ENCODE measurements at regions not wholly inside any gene's neighbourhood (a gene's known extent, or its start where the extent isn't known, plus 50 kb on each side); places are given as distances from the start of the nearest gene placed in this dataset.

- TF ChIP-seq, protein P1, sequence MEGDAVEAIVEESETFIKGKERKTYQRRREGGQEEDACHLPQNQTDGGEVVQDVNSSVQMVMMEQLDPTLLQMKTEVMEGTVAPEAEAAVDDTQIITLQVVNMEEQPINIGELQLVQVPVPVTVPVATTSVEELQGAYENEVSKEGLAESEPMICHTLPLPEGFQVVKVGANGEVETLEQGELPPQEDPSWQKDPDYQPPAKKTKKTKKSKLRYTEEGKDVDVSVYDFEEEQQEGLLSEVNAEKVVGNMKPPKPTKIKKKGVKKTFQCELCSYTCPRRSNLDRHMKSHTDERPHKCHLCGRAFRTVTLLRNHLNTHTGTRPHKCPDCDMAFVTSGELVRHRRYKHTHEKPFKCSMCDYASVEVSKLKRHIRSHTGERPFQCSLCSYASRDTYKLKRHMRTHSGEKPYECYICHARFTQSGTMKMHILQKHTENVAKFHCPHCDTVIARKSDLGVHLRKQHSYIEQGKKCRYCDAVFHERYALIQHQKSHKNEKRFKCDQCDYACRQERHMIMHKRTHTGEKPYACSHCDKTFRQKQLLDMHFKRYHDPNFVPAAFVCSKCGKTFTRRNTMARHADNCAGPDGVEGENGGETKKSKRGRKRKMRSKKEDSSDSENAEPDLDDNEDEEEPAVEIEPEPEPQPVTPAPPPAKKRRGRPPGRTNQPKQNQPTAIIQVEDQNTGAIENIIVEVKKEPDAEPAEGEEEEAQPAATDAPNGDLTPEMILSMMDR (conservative IDR thresholded peaks at IDR 0.05; ENCODE audit: low read depth, low read length): no peak
- no peak for TF ChIP-seq EZH2phosphoT487 (IDR thresholded peaks at IDR 0.05; ENCODE audit: borderline replicate concordance, low read length)
- POLR2A ChIA-PET (ENCODE audit: unreplicated experiment): no interaction called here
Observed at GRCh38 chr5:107772418-107773310, 101.9 kb upstream of the EFNA5 start.

DNA sequence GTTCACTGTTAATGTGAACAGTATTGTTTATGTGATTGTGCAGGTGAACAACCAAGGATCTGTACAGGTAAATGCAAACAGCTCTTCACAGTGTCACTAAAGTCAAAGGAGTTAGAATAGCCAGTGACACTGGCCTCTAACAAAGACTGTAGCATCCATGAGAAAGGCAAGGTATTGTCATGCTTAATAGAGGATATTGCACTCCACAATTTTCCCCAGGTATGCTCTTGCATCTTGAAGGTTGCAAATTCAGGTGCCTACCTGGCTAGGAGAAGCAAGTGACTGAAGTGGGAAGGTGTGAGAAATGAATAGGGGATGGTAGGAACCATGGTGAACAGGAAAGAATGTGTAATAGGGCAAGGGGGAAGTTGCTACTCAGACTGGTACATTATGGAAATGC is 101.2 kb upstream of the EFNA5 start:
- no peak overlapping the region for H3K4me2 ChIP-seq (ENCODE audit: low read length)
- no peak for ATAC-seq
- no peak overlapping the region for H3K27ac ChIP-seq (ENCODE audit: low read length)
- no peaks in the 10 kb centered on the region for H3K9me2 ChIP-seq (replicated peaks; ENCODE audit: low read length)
- H3K4me3 ChIP-seq (ENCODE audit: low read length): no peak overlapping the region
- no peaks in the 10 kb centered on the region for H3K9me3 ChIP-seq (ENCODE audit: low read length)
- no peaks in the 10 kb centered on the region for H3K79me2 ChIP-seq (ENCODE audit: low read length)
- no TSS peak for BruUV-seq (replicated peaks)
- ChIA-PET POLR2A (ENCODE audit: unreplicated experiment) (no interaction called here), CTCF (no interaction called here)
- H2AFZ ChIP-seq (ENCODE audit: low read length): no peak overlapping the region
- intact Hi-C loops (cut with micrococcal nuclease): no loop called here
- DNase-seq: no peak
- no peak for TF ChIP-seq EZH2phosphoT487 (IDR thresholded peaks at IDR 0.05; ENCODE audit: borderline replicate concordance, low read length)
- TF ChIP-seq, protein P1 (conservative IDR thresholded peaks at IDR 0.05; ENCODE audit: low read depth, low read length): no peak
- TF ChIP-seq EZH2 (IDR thresholded peaks at IDR 0.05; ENCODE audit: low read length, unreplicated experiment): no peak
- H3K9ac ChIP-seq (ENCODE audit: low read length): no peak overlapping the region
- H4K20me1 ChIP-seq (ENCODE audit: low read length): no peaks in the 10 kb centered on the region
- no peaks in the 10 kb centered on the region for H3F3A ChIP-seq (ENCODE audit: low read length, unreplicated experiment)
- no peaks in the 10 kb centered on the region for H3K4me1 ChIP-seq (ENCODE audit: insufficient read depth, low read length)
- no peaks in the 10 kb centered on the region for H3K36me3 ChIP-seq (ENCODE audit: low read depth, low read length)
- no peaks in the 10 kb centered on the region for H3K27me3 ChIP-seq (ENCODE audit: low read length)

More at GRCh38 chr5:107772418-107773310, 101.9 kb upstream of the EFNA5 start:
- no peak overlapping the region for H3K4me2 ChIP-seq (ENCODE audit: low read length)
- H3K27ac ChIP-seq (ENCODE audit: low read length): no peak overlapping the region
- no peaks in the 10 kb centered on the region for H3K27me3 ChIP-seq (ENCODE audit: low read length)
- no peaks in the 10 kb centered on the region for H3F3A ChIP-seq (ENCODE audit: low read length, unreplicated experiment)
- H4K20me1 ChIP-seq (ENCODE audit: low read length): no peaks in the 10 kb centered on the region
- no peak overlapping the region for H3K9ac ChIP-seq (ENCODE audit: low read length)
- H3K4me3 ChIP-seq (ENCODE audit: low read length): no peak overlapping the region
- ATAC-seq (no peak), DNase-seq (no peak)
- H3K4me1 ChIP-seq (ENCODE audit: insufficient read depth, low read length): no peaks in the 10 kb centered on the region
- BruUV-seq (replicated peaks): no TSS peak
- H3K9me2 ChIP-seq (replicated peaks; ENCODE audit: low read length): no peaks in the 10 kb centered on the region
- H2AFZ ChIP-seq (ENCODE audit: low read length): no peak overlapping the region
- H3K36me3 ChIP-seq (ENCODE audit: low read depth, low read length): no peaks in the 10 kb centered on the region
- CTCF ChIA-PET: no interaction called here
- intact Hi-C loops (cut with micrococcal nuclease): no loop called here
- no peaks in the 10 kb centered on the region for H3K79me2 ChIP-seq (ENCODE audit: low read length)
- H3K9me3 ChIP-seq (ENCODE audit: low read length): no peaks in the 10 kb centered on the region

GRCh38 chr5:107770051-107770450 is 99.3 kb upstream of the EFNA5 start:
- no peaks in the 10 kb centered on the region for H4K20me1 ChIP-seq (ENCODE audit: low read length)
- no peak overlapping the region for H3K27ac ChIP-seq (ENCODE audit: low read length)
- ChIA-PET CTCF (no interaction called here), POLR2A (ENCODE audit: unreplicated experiment) (interaction anchor here (0.6 kb wide), 1 partner anchor 415 kb away, joined by 3 read pairs; no protein-coding TSS in a partner anchor)
- no peaks in the 10 kb centered on the region for H3K36me3 ChIP-seq (ENCODE audit: low read depth, low read length)
- no peak overlapping the region for H3K9ac ChIP-seq (ENCODE audit: low read length)
- no peaks in the 10 kb centered on the region for H3K4me1 ChIP-seq (ENCODE audit: insufficient read depth, low read length)
- H3K4me3 ChIP-seq (ENCODE audit: low read length): no peak overlapping the region
- no peak for ATAC-seq
- DNase-seq: no peak
- no peaks in the 10 kb centered on the region for H3F3A ChIP-seq (ENCODE audit: low read length, unreplicated experiment)
- no peaks in the 10 kb centered on the region for H3K9me3 ChIP-seq (ENCODE audit: low read length)
- no TSS peak for BruUV-seq (replicated peaks)
- intact Hi-C loops (cut with micrococcal nuclease): no loop called here
- no peak overlapping the region for H3K4me2 ChIP-seq (ENCODE audit: low read length)
- no peaks in the 10 kb centered on the region for H3K79me2 ChIP-seq (ENCODE audit: low read length)
- TF ChIP-seq EZH2 (IDR thresholded peaks at IDR 0.05; ENCODE audit: low read length, unreplicated experiment) (no peak), EZH2phosphoT487 (IDR thresholded peaks at IDR 0.05; ENCODE audit: borderline replicate concordance, low read length) (no peak)
- TF ChIP-seq, protein P1 (conservative IDR thresholded peaks at IDR 0.05; ENCODE audit: low read depth, low read length): no peak
- H3K9me2 ChIP-seq (replicated peaks; ENCODE audit: low read length): no peaks in the 10 kb centered on the region
- H3K27me3 ChIP-seq (ENCODE audit: low read length): no peaks in the 10 kb centered on the region
- H2AFZ ChIP-seq (ENCODE audit: low read length): no peak overlapping the region

All from PC-3 (cell line).